ENCODE measurements at regions not wholly inside any gene's neighbourhood (a gene's known extent, or its start where the extent isn't known, plus 50 kb on each side); places are given as distances from the start of the nearest gene placed in this dataset.
"Not testable (repeated sequence)": the region's sequence is repeated elsewhere in the genome, so short reads cannot be mapped to it uniquely, and the experiment has no call there.

- H3K27me3 ChIP-seq, result no peaks in the 10 kb centered on the region
- DNase-seq, result no peak
- 42 to 47% methylated on average over 1 of the region's 1 CpG for WGBS, 2 donors
Measured at GRCh38 chr6:133807501-133807900, 81.4 kb upstream of the TCF21 start.

GRCh38 chr6:133809406-133809805 lies 79.5 kb upstream of the TCF21 start:
- Histone ChIP-seq H3K9me3 (peaks cover 0 to 6% (median 0%) of the 10 kb centered on the region in 11 donors), H3K36me3 (no peaks in the 10 kb centered on the region), H3K4me1 (peaks cover 0 to 5% (median 0%) of the 10 kb centered on the region in 9 donors), H3K27me3 (no peaks in the 10 kb centered on the region), H3K27ac (no peak overlapping the region), H3K4me3 (no peak overlapping the region)
- DNase-seq (no peak), ATAC-seq (no peak)
- intact Hi-C loops (cut with DNase I), result no loop called here
- no peak for TF ChIP-seq CTCF (IDR thresholded peaks at IDR 0.05)
- WGBS, 2 donors, result 76 to 78% methylated on average over 1 of the region's 1 CpG

More at GRCh38 chr6:133807501-133807900, 81.4 kb upstream of the TCF21 start:
- H3K4me3 ChIP-seq, result no peak overlapping the region
- peaks cover 0 to 7% (median 0%) of the 10 kb centered on the region in 11 donors for H3K9me3 ChIP-seq
- intact Hi-C loops (cut with DNase I), result no loop called here
- peaks cover 0 to 5% (median 0%) of the 10 kb centered on the region in 9 donors for H3K4me1 ChIP-seq
- no peaks in the 10 kb centered on the region for H3K36me3 ChIP-seq
- H3K27ac ChIP-seq, result no peak overlapping the region
- no peak for TF ChIP-seq CTCF (IDR thresholded peaks at IDR 0.05)
- no peak for ATAC-seq

- WGBS, 2 donors, result 90 to 92% methylated on average over 3 of the region's 3 CpGs
- DNase-seq (no peak), ATAC-seq (no peak)
- H3K36me3 ChIP-seq, result no peaks in the 10 kb centered on the region
- H3K27ac ChIP-seq, result no peak overlapping the region
- peaks cover 0 to 6% (median 0%) of the 10 kb centered on the region in 11 donors for H3K9me3 ChIP-seq
- intact Hi-C loops (cut with DNase I), result loop anchor here in 1 of 10 donors (10.0 kb wide), 1 partner anchor 47 kb away; no protein-coding TSS in a partner anchor
- H3K4me3 ChIP-seq, result no peak overlapping the region
- H3K27me3 ChIP-seq, result no peaks in the 10 kb centered on the region
- TF ChIP-seq CTCF (IDR thresholded peaks at IDR 0.05), result no peak
- H3K4me1 ChIP-seq, result peaks cover 0 to 5% (median 0%) of the 10 kb centered on the region in 9 donors
Measured at GRCh38 chr6:133811557-133811956, 77.4 kb upstream of the TCF21 start.

- DNase-seq, H3K36me3 ChIP-seq, H3K27ac ChIP-seq, H3K27me3 ChIP-seq, H3K9me3 ChIP-seq, ATAC-seq, H3K4me3 ChIP-seq, H3K4me1 ChIP-seq: not testable (repeated sequence)
- 79 to 93% methylated on average over 2 of the region's 2 CpGs for WGBS, 2 donors
- intact Hi-C loops (cut with DNase I), result loop anchor here in 1 of 10 donors (10.0 kb wide), 1 partner anchor 48 kb away; no protein-coding TSS in a partner anchor
Measured at GRCh38 chr6:133812446-133812845, 76.5 kb upstream of the TCF21 start.

- TF ChIP-seq CTCF (IDR thresholded peaks at IDR 0.05), result no peak
- WGBS, 2 donors, result 39 to 47% methylated on average over 1 of the region's 1 CpG
Measured at GRCh38 chr6:133814238-133814637, 74.7 kb upstream of the TCF21 start.

More at GRCh38 chr6:133814238-133814637, 74.7 kb upstream of the TCF21 start:
- Histone ChIP-seq H3K27ac (peak overlapping the region in 1 of 10 donors; percentile 10), H3K4me3 (no peak overlapping the region), H3K9me3 (peaks cover 0 to 6% (median 0%) of the 10 kb centered on the region in 11 donors), H3K4me1 (peaks cover 0 to 5% (median 0%) of the 10 kb centered on the region in 9 donors), H3K27me3 (no peaks in the 10 kb centered on the region), H3K36me3 (no peaks in the 10 kb centered on the region)
- ATAC-seq (peak in 3 of 8 donors; percentile 40 to 71 (median 47)), DNase-seq (no peak)
- intact Hi-C loops (cut with DNase I), result loop anchor here in 1 of 10 donors (10.0 kb wide), 1 partner anchor 49 kb away; no protein-coding TSS in a partner anchor
